Globus pallidus (tissue), 1 donor: ENCODE measurements at regions not wholly inside any gene's neighbourhood (a gene's known extent, or its start where the extent isn't known, plus 50 kb on each side); places are given as distances from the start of the nearest gene placed in this dataset.

Experiments
- DNase-seq: peaks from one replicate; pipeline ENCODE4 v3.0.0-alpha.2; 2015; ENCODE audit warnings: low spot score

DNA sequence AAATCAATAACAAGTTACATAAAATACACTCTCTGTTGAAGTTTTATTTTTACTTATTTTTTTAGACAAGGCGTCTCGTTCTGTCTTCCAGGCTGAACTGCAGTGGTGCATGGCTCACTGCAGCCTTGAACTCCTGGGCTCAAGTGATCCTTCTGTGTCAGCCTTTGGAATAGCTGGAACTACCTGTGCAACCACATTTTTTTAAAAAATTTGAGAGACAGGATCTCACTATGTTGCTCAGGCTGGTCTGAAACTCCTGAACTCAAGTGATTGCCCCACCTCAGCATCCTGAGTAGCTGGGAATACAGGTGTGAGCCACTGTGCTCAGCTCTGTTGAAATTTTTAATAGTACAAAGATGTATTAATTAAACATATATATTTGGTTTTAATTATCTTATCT lies 614.3 kb upstream of the ARRDC4 start:
- DNase-seq, result no peak

DNA sequence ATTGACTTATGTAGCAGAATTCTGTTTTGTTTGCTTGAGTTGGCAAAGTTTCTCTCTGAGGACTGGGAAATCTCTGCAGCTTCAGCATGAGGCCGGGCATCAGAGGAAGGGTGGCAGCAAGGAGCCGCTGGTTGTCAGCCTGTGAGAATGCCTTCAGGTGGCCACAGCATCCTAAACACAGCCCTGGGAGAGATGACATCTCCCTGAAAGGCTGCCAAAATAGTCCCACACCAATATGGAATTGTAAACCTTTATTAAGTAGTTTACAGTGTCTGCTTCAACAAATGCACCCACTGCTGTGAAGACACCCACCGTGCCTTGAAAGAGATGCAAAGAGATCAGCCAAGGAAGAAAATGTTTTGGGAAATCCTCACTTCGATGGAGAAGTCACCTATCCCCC lies 609.7 kb upstream of the ARRDC4 start:
- no peak for DNase-seq

DNA sequence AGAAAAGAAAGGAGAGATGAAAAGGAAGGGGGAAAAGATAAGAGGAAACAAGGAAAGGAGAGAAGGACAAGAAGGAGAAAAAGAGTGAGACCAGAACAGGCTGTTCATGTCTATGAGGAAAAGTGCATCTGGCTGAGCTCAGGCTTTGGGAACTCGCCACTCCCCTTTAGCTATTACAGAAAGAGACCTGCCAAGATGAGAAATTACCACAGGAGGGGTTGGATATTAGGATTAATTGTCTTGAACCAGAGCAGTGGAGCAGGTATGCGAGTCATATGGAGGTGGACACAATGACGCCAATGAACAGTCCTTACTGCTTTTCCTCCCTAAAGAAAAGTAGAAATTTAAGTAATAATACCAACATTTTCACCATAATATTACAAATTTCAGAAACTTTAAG lies 577.0 kb upstream of the ARRDC4 start:
- no peak for DNase-seq

DNA sequence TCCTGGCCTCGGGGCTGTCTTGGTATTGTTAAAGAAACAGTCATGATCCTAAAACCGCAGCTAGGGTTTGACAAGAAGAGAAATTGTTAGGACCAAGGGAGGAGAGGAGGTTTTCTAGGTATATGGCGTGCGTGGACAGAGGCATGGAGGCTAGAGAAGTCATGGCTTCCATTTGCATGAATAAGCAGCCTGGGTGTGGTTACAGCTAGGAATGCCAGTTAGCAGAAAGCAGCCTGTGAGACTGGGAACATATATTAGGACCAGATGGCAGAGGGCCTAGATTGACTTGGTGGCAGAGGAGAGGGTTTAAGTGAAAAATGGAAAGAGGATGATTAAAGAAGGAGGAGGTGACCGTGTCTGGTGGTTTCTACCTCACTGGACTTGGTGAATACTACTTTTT lies 573.6 kb upstream of the ARRDC4 start:
- DNase-seq, result no peak

DNA sequence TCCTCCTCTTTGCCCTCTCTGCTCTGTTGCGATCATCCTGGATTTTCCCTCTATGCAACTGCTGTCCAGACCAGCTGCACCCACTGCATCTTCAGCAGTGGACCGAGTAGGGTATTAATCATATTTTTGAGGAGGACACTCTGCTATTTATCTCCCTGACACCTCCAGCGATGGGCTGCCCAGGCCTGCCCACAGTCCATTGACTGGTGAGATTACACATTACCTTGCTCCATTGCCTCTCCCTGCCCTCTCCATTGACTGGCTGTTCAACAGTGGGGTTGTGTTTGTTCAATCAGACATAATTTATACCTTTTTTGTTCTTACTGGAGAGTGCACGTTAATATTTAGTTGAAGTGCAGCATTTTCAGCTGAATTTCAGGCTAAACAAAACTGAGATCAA lies 559.3 kb upstream of the ARRDC4 start:
- no peak for DNase-seq

DNA sequence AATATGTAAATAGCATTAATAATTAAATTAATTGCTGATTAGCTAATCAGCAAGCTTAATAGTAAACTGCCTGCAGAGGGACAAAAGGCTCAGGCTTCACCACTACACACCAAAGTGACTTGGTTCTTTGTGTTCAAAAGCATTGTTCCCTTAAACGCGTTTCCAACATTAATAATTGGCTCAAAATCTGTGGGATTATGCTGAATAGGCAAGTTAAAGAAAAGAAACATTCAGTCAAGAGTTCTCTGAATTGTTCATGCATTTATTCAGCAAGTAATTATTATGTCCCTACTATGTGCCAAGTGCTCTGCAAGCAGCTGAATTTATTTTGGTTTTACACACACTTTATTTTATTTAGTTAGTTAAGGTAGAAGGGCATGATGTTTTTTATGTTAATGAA lies 558.5 kb upstream of the ARRDC4 start:
- no peak for DNase-seq

DNA sequence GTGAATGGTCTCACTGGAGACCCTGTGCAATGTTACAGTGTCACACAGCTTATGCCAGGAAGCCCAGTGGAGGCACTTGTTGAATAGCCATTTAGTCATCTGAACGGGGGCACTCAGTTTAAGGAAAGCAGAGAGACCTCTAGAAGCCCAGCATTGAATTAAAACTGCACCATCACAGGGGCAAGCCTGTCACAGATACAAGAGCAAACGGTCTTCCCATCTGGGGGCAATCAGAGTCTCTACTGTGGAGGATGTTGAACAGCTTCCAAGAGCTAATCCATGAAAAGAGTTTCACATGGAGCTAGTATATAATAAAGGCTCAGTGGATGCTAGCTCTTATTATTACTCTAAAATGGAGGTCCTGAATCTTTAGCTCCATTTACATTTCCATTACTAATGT lies 553.7 kb upstream of the ARRDC4 start:
- DNase-seq, result peak; percentile 1

DNA sequence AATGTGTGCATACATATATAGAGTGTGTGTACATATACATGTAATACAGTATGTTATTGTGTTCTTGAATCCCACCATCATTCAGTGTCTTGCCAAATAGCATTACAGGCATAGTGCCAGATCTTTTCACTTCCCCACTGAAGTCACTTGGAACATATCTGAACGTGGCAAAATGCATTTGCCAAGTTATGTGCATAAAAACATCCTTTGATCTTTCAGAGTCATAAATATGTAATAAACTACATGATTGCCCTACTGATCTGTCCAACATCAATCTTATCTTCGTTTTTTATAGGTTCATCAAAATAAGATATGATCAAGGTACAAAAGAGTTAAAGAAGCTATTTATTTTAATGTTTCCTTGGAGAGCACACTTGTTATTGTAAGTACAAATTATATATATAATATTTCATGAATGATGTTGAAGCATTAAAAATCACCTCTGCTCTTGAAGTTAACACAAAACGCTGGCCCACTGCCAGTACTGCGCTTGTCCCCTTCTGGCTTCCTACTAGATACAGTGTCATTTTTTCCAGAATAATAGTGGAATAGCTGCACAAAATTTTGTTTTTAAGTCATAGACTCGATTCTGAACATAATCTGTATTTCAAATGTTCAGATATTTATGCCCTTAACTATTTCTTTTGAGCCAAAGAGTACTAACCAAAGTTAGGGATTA lies 549.5 kb upstream of the ARRDC4 start:
- no peak for DNase-seq

DNA sequence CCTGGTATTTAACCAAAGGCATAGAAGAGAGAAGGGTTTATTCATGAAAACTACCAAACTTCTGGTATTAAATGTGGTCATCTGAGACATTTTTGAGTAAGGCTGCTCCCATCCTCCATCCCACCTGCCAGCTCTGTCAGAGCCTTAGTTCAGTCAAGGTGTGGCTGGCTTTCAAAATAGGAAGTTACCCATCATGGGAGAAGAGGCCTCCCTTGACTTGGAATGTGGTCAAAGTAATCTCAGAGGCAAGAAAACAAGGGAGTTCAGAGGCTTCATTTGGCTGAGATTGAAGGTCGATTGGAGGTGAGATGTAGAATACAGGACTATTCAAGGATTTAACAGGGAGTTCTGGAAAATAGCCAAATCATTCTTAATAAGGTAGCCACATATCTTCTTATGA lies 540.4 kb upstream of the ARRDC4 start:
- DNase-seq, result no peak

DNA sequence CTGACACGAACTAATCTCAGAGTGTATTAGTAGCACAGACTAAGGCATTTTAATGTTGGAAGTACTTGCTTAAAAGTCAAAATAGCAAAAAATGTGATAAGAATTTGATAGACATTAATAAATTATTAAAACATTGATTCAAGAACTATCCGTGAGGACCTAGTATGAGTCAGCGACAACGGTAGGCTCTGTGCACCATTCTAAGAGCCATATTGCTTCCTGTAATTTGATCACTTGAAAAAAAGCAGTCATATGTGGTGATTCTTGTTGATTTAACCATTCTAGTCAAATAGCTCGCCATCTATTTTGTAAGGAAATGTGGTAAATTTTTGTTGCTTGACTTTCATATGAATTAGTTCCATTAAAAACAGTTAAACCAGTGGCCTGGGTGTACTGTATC lies 534.9 kb upstream of the ARRDC4 start:
- DNase-seq, result no peak

DNA sequence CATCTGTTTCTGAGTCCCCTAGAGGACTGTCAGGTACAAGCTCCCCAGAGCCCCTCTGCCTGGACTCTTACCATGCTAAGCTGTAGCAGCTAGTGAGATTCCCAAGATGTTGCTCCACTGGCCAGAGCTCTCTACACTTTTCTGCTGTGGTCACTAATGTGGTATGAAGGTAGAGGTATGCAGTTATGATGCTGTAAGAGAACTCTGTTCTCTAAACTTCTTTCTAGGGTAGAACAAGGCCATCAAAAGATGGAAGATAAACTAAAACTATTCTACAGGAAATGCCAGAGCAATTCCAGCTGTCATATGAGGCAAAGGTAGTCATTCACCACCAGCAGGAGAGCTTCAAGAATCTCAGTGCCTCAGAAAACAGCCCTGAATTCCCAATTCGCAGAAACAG lies 517.4 kb upstream of the ARRDC4 start:
- DNase-seq, result no peak

DNA sequence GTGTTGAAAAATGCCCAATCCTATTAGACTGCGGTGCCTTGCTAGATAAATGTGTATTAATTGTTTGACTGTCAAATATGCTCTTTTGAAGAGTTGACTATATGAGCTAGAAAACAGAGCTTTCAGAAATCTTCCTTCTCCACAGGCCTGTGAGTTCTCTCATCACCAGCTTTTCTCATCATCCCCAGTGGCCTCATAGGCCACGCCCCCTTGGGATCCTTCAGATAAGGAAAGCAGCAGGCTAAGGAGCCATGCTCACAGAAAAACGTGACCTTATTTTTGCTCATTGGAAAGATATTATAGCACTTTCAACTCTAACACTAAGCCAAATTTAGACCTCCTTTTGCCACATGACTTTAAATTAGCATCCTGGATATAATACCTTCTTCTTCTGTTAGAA lies 514.4 kb upstream of the ARRDC4 start:
- no peak for DNase-seq

DNA sequence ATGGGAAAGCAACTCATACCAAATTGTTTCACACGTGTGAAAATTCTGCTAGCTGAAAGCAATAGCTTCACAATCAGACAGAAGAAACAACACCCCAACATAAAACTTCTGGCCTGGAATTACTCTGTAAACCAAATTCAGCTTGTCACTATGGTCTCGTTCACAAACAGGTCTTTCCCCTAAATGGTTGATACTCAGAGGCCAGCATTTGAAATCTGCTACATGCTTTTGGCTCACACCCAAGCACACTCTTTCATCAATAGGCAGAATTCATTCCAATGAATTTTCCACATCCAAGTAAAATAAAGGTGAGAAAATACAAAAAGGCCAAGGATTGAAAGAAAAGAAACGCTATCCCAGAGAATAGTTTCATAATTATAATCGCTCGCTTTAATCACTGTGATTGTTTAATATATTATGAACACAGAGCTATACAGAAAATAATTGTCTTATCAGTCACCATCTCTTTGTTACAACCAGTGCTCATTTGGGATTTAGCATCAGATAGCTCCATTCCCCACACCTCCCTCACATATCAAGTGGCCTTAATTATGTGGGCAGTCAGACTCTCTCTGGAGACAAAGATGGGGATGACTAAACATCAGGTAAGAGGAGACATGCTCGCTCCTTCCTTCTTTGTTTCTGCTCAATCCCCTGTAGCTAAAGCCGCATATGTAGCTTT lies 503.8 kb upstream of the ARRDC4 start:
- no peak for DNase-seq

DNA sequence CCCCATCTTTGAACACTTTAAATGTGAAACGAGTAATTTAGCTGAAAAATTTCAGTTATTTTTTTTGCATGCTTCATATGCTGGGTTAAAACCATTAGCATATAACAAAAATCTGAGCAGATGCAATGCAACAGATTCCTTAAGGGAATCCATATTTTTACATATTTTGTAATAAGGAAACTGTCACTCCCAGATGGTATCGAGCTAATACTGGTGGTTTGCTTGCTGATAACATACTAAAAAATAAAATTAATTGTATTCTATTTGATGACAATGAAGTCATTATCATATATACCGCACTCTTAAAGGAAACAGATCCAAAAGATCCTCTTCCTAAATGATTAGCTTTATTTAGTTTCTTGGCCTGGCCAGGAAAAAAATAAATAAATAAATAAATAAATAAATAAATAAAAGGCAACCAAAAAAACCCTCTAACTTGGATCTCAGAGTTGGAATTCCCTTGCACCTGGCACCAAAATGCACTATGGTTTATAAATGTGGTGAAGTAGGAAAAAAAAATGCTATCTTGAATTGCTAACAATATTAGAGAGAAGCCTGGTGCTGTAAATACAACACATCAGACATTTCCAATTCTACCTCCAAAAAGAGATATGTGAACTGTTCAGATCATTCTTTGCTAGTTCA lies 503.2 kb upstream of the ARRDC4 start:
- DNase-seq, result no peak

DNA sequence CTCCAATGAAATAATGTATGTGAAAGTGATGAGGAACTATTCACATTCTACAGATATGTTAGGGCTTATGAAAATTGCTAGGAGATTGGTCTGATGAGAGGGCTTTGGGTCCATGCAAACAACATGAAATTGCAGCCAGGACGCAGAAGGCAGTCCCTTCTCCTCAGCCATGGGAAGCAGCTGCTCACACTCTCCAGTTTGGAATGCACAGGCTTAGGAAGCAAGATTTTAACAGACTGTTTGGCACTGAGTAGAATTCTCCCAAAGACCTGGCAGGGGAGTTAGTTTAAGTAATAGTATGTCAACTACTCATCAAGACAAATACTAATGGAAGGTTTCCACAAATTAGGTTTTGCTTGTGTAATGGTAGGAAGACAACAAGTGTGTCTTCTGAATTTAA lies 500.7 kb upstream of the ARRDC4 start:
- no peak for DNase-seq

DNA sequence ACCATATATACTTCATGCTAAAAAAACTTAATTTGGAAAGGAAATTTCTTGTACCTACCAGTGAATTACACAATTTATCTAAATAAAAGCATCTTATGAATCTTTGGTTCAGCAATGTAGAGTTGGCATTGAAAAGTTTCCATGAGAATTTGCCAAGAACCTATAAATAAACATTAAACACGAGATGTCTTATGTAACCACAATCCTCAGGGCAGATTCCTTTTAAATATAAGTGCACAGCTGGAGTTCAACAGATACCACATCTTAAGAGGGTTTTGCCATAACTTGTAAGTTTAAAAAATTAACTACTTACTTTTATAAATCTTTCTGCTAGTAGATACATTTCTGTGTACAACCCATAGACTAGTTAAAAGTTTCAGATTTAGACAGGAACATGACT lies 499.3 kb upstream of the ARRDC4 start:
- no peak for DNase-seq

DNA sequence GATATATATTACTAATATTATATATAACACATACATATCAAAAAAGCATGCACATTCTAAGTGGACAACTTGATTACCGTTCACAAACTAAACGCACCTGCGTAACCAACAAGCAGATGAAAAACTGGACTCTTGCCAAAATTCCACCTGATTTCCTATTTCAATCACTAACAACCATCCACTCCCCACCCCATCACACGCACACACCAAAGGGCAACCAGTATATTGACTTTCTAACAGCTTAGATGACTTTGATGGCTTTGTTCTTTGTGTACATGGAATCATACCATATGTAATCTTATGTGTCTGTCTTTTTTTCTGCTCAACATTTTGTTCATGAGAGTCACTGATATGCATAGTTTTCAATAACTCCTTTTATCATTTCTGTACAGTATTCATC lies 496.8 kb upstream of the ARRDC4 start:
- DNase-seq, result no peak

DNA sequence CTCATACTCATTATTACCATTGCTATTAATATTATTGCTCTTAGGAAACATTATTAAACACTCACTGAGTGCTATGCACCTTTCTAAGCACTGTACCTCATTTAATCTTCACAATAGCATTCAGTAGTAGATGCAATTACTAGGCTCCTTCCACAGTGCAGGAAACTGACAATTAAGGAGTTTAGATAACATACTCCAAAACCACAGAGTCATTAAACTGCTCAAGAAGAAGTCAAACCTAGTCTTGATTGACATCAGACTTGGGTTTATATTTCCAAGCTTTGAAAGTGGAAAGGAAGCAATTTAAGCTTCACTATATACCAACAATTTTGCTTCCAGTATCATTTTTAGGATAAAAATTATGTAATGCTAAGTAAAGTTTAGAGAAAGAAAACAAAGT lies 490.1 kb upstream of the ARRDC4 start:
- no peak for DNase-seq

DNA sequence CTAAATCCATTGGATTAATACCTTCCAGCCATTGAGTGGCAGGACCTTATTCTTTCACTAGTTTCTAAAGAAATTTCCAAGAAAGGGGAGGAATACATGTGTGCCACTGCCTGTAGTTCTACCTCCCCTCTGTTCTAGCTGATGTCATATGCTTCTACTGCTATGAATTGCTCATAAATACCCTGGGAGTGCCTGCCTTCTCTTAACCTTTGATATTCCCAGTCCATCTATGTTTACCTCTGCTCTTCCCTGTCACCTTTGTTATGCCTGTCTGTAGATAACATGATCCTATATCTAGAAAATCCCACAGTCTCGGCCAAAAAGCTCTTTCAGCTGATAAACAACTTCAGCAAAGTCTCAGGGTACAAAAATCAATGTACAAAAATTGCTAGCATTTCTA lies 486.9 kb upstream of the ARRDC4 start:
- no peak for DNase-seq

DNA sequence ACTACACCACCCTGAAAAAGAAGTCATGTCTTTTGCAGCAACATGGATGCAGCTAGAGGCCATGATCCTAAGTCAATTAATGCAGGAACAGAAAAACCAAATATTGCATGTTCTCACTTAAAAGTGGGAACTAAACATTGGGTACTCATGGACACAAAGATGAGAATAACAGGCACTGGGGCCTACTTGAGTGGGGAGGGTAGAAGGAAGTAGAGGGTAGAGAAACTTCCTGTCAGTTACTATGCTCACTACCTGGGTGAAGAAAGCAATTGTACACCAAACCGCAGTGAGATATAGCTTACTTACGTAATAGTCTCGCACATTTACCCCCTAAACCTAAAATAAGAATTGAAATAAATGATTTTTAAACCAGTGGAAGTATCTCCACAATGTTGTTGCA lies 480.5 kb upstream of the ARRDC4 start:
- no peak for DNase-seq

DNA sequence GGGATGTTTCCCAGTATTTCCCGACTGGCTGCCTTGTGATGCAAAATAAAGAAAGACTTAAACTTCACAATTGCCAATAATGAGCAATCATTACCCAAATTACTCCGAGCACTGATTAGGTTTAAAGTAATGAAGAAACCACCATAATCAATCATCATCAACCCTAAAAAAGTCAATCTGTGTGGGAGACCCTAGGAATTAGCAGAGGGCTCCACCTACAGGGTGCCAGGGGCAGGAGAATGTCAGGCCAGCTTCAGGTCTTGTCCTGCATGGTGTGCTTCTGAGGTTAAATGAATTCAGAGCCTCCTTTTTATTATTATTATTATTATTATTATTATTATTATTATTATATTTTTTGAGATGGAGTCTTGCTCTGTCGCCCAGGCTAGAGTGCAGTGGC lies 478.0 kb upstream of the ARRDC4 start:
- no peak for DNase-seq

DNA sequence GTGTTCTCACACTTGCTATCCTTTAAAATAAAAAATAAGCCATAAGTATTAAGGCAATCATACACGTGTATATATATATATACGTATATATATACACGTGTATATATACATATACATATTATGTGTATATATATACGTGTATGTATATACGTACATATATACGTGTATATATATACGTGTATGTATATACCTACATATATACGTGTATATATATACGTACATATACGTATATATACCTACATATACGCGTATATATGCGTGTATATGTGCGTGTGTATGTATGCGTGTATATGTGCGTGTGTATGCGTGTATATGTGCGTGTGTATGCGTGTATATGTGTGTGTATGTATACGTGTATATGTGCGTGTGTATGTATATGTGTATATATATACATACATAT lies 477.3 kb upstream of the ARRDC4 start:
- DNase-seq, result no peak

DNA sequence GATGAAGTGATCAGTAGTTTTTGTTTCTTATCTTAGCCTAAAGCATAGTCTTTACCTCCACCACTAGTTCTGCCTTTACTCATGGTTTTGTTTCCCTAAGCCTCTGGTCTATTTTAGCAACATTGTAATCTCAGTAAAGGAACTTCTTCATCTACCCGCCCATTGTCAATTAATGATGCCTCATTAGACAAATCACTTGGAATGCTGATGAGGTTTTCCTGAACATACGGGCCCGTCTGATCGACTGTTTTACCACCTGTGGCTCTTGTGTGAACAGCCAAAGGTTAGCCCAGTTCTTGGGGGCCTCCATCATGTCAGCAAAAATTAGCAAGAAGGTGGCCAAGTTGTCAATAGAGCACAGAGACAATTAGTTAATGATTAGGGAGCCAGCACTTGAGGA lies 470.1 kb upstream of the ARRDC4 start:
- DNase-seq, result no peak

DNA sequence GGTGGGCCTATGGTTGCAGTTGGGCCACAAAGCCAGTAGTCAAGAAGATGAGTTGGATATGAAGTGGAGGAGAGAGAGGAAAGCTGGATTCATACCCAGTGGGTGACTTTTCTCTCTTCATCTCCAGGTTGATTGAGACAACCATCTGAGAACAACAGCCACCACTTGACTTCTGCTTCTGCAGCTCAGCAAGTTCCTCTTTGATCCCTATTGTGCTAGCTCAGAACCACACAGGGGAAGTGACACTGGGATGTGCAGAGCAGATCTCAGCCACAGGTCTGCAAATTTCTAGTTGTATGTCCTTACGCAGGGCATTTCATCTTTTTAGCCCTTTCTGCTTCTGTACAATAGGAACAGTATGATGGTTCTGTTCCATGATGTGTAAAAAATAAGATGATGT lies 459.2 kb upstream of the ARRDC4 start:
- DNase-seq, result peak; percentile 5
